B cell (primary cell): ENCODE measurements at regions not wholly inside any gene's neighbourhood (a gene's known extent, or its start where the extent isn't known, plus 50 kb on each side); places are given as distances from the start of the nearest gene placed in this dataset.

ENCODE experiments used
- ATAC-seq: fragments of 200-7000 bp; cut with Tn5 transposase; one replicate; pipeline ENCODE4 v1.10.0; 2021; ENCODE audit warnings: low read depth, mild to moderate bottlenecking, moderate number of reproducible peaks, moderate library complexity
- CTCF ChIA-PET: fragments of 350-600 bp; sonication (Branson Sonifier 250); formaldehyde crosslinking; loops from one replicate; lab custom pipeline; 2021; ENCODE audit warnings: antibody characterized with exemption, inconsistent platforms; lab: Charles Lee
- POLR2A ChIA-PET: fragments of 350-600 bp; sonication (Branson Sonifier 250); formaldehyde crosslinking; loops from one replicate; lab custom pipeline; 2021; ENCODE audit warnings: antibody characterized with exemption; lab: Charles Lee
- DNase-seq: peaks from one replicate; pipeline ENCODE4 v3.0.0; 2013
- H2AFZ ChIP-seq: 2 replicates; pipeline ENCODE4 v1.6.1; 2012; ENCODE audit warnings: mild to moderate bottlenecking, low read depth, low read length; ENCODE audit not compliant: insufficient read depth, poor library complexity, severe bottlenecking
- H3K27ac ChIP-seq, 2 donors: 1 replicate in 1 of 2; 2 replicates in 1 of 2; pipeline ENCODE4 v1.5.1; 2012 to 2013; ENCODE audit warnings: low read length in 2 of 2, mild to moderate bottlenecking in 2 of 2, moderate library complexity in 1 of 2
- H3K27me3 ChIP-seq, 4 experiments: fragments of 200-600 bp in 1 of 4; sonication (generic) in 1 of 4; replicated peaks in 1 of 4; 1 replicate in 2 of 4; 2 replicates in 2 of 4; pipeline versions ENCODE4 v1.6.1 to v1.7.0; 2013 to 2016; ENCODE audit warnings: low read length in 3 of 4, mild to moderate bottlenecking in 2 of 4, mixed read lengths in 1 of 4, moderate library complexity in 1 of 4; ENCODE audit not compliant: insufficient read depth in 4 of 4, control insufficient read depth in 3 of 4; ENCODE audit errors: control extremely low read depth in 1 of 4
- H3K36me3 ChIP-seq, 2 experiments: replicated peaks in 1 of 2; 1 replicate in 1 of 2; 2 replicates in 1 of 2; pipeline versions ENCODE4 v1.6.1 to v1.7.1; 2013; ENCODE audit warnings: low read length in 1 of 2; ENCODE audit not compliant: insufficient read depth in 2 of 2, control insufficient read depth in 1 of 2; ENCODE audit errors: control extremely low read depth in 1 of 2, extremely low read depth in 1 of 2
- H3K4me1 ChIP-seq, 2 donors: fragments of 200-600 bp in 1 of 2; sonication (generic) in 1 of 2; 1 replicate in 1 of 2; 2 replicates in 1 of 2; pipeline versions ENCODE4 v1.5.1 to v1.6.1; 2013 to 2017; ENCODE audit warnings: low read length in 2 of 2; ENCODE audit not compliant: control insufficient read depth in 2 of 2, insufficient read depth in 2 of 2
- H3K4me2 ChIP-seq: replicated peaks from 2 replicates; pipeline ENCODE3; 2012; ENCODE audit warnings: mild to moderate bottlenecking, low read depth, low read length; ENCODE audit not compliant: poor library complexity, severe bottlenecking
- H3K4me3 ChIP-seq, 5 experiments: fragments of 200-600 bp in 1 of 5; sonication (generic) in 1 of 5; 1 replicate in 3 of 5; 2 replicates in 2 of 5; pipeline versions ENCODE4 v1.5.1 to v1.7.0; 2011 to 2016; ENCODE audit warnings: low read length in 4 of 5, mild to moderate bottlenecking in 4 of 5, low read depth in 2 of 5, control low read depth in 1 of 5, moderate library complexity in 1 of 5; ENCODE audit not compliant: insufficient read depth in 1 of 5; ENCODE audit errors: control extremely low read depth in 1 of 5, extremely low read depth in 1 of 5
- H3K79me2 ChIP-seq: fragments of 200-600 bp; sonication (generic); one replicate; pipeline ENCODE4 v1.6.0; 2016; ENCODE audit warnings: low read length; ENCODE audit not compliant: control insufficient read depth, insufficient read depth
- H3K9ac ChIP-seq: fragments of 200-600 bp; sonication (generic); 2 replicates; pipeline ENCODE4 v1.6.1; 2017; ENCODE audit warnings: mild to moderate bottlenecking, low read length, moderate library complexity
- H3K9me3 ChIP-seq, 3 donors: one replicate each; pipeline versions ENCODE4 v1.6.1 to v1.7.1; 2013; ENCODE audit warnings: low read length in 2 of 3; ENCODE audit not compliant: control insufficient read depth in 2 of 3, insufficient read depth in 1 of 3; ENCODE audit errors: control extremely low read depth in 1 of 3
- H4K20me1 ChIP-seq: 2 replicates; pipeline ENCODE4 v1.6.0; 2012; ENCODE audit warnings: mild to moderate bottlenecking, low read length; ENCODE audit not compliant: insufficient read depth, control insufficient read depth, poor library complexity, severe bottlenecking
- H3K27ac Mint-ChIP-seq: one replicate; pipeline ENCODE4 v1.8.0; 2021; ENCODE audit warnings: mixed read lengths
- H3K27me3 Mint-ChIP-seq: one replicate; pipeline ENCODE4 v1.8.0; 2021; ENCODE audit warnings: mixed read lengths
- H3K4me1 Mint-ChIP-seq: one replicate; pipeline ENCODE4 v1.8.0; 2021; ENCODE audit warnings: mixed read lengths
- H3K4me3 Mint-ChIP-seq: one replicate; pipeline ENCODE4 v1.8.0; 2021; ENCODE audit warnings: mixed read lengths
- H3K9me3 Mint-ChIP-seq: one replicate; pipeline ENCODE4 v1.8.0; 2022; ENCODE audit warnings: mixed read lengths; ENCODE audit not compliant: insufficient read depth
- CTCF ChIP-seq: fragments of 200-600 bp; IDR thresholded peaks from one replicate; pipeline ENCODE4 v1.8.0; 2022; ENCODE audit warnings: antibody characterized with exemption, mild to moderate bottlenecking
- EZH2 ChIP-seq: IDR thresholded peaks from 2 replicates; pipeline ENCODE4 v1.6.1; 2012; ENCODE audit warnings: borderline replicate concordance, low read depth, mild to moderate bottlenecking, moderate library complexity, low read length; ENCODE audit not compliant: insufficient read depth, poor library complexity, severe bottlenecking
- WGBS: methylation state at CpG from one replicate; pipeline ENCODE4 v1.1.5; 2013; ENCODE audit warnings: missing lambda C conversion rate; ENCODE audit not compliant: insufficient coverage; 5-methylcytosine and 5-hydroxymethylcytosine counted together
- intact Hi-C: fragments of 100-400 bp; cut with micrococcal nuclease; formaldehyde crosslinking; loops from one replicate; pipeline ENCODE4 v1.10.0; 2022

GRCh38 chr12:25812295-25812694 lies 146.2 kb upstream of the RASSF8 start:
- peaks cover 9% of the 10 kb centered on the region for H3K9me3 Mint-ChIP-seq

GRCh38 chr12:25813843-25814242 lies 144.6 kb upstream of the RASSF8 start:
- intact Hi-C loops, result no loop called here
- no peaks in the 10 kb centered on the region for H3K36me3 ChIP-seq

More at GRCh38 chr12:25812295-25812694, 146.2 kb upstream of the RASSF8 start:
- no peak overlapping the region for H3K27ac Mint-ChIP-seq
- ATAC-seq, result no peak
- H3K4me1 Mint-ChIP-seq, result peaks cover 1% of the 10 kb centered on the region
- POLR2A ChIA-PET, result interaction anchor here (0.6 kb wide), 1 partner anchor 312 kb away, joined by 4 read pairs; the partner anchor contains the start of gene BHLHE41
- no peak overlapping the region for H3K9ac ChIP-seq
- no peak overlapping the region for H3K4me3 ChIP-seq
- H3K4me3 Mint-ChIP-seq, result no peak overlapping the region
- H3K9me3 ChIP-seq, result no peaks in the 10 kb centered on the region
- H4K20me1 ChIP-seq, result no peaks in the 10 kb centered on the region
- TF ChIP-seq EZH2, result no peak
- no peak for TF ChIP-seq CTCF
- H3K79me2 ChIP-seq, result no peaks in the 10 kb centered on the region
- no peak overlapping the region for H3K4me2 ChIP-seq
- H3K4me1 ChIP-seq, result no peaks in the 10 kb centered on the region
- no CpG with 5 or more reads among the region's 4 CpGs for WGBS
- peaks cover 3% of the 10 kb centered on the region for H3K27me3 Mint-ChIP-seq
- no peaks in the 10 kb centered on the region for H3K27me3 ChIP-seq
- CTCF ChIA-PET, result no interaction called here
- H3K36me3 ChIP-seq, result no peaks in the 10 kb centered on the region
- DNase-seq, result no peak
- no peak overlapping the region for H2AFZ ChIP-seq
- no peak overlapping the region for H3K27ac ChIP-seq
- intact Hi-C loops, result no loop called here

More at GRCh38 chr12:25813843-25814242, 144.6 kb upstream of the RASSF8 start:
- H3K27ac Mint-ChIP-seq, result no peak overlapping the region
- Histone ChIP-seq H2AFZ (no peak overlapping the region), H3K9me3 (no peaks in the 10 kb centered on the region), H3K9ac (no peak overlapping the region), H3K27ac (no peak overlapping the region), H3K4me3 (no peak overlapping the region), H3K27me3 (no peaks in the 10 kb centered on the region), H3K4me1 (no peaks in the 10 kb centered on the region), H3K79me2 (no peaks in the 10 kb centered on the region), H4K20me1 (no peaks in the 10 kb centered on the region), H3K4me2 (no peak overlapping the region)
- TF ChIP-seq EZH2, result no peak
- no peak for ATAC-seq
- H3K4me1 Mint-ChIP-seq, result peaks cover 1% of the 10 kb centered on the region
- H3K4me3 Mint-ChIP-seq, result no peak overlapping the region
- WGBS, result no CpG with 5 or more reads among the region's 5 CpGs
- no peaks in the 10 kb centered on the region for H3K27me3 Mint-ChIP-seq
- CTCF ChIA-PET, result no interaction called here
- peaks cover 7% of the 10 kb centered on the region for H3K9me3 Mint-ChIP-seq
- no peak for DNase-seq
- POLR2A ChIA-PET, result no interaction called here
